ENCODE measurements at regions not wholly inside any gene's neighbourhood (a gene's known extent, or its start where the extent isn't known, plus 50 kb on each side); places are given as distances from the start of the nearest gene placed in this dataset.
"Not testable (repeated sequence)": the region's sequence is repeated elsewhere in the genome, so short reads cannot be mapped to it uniquely, and the experiment has no call there.

- no peak for DNase-seq (ENCODE audit: low spot score)
- CTCF ChIA-PET: interaction anchor here (1.4 kb wide), 1 partner anchor 38 kb away, joined by 3 read pairs; no protein-coding TSS in a partner anchor
- TF ChIP-seq CTCF (conservative IDR thresholded peaks at IDR 0.05; ENCODE audit: low read depth): no peak
- POLR2A ChIA-PET (ENCODE audit: low non-redundant PET): no interaction called here
- H3K27ac ChIP-seq: no peak overlapping the region
Measured at GRCh38 chr1:47491341-47491753, 53.5 kb downstream of the FOXD2 start.

GRCh38 chr1:47495176-47495713 lies 57.4 kb downstream of the FOXD2 start:
- H3K27ac ChIP-seq: no peak overlapping the region
- CTCF ChIA-PET: interaction anchor here (0.6 kb wide), 1 partner anchor 1289 kb away, joined by 3 read pairs; no protein-coding TSS in a partner anchor
- no peak for DNase-seq (ENCODE audit: low spot score)
- TF ChIP-seq CTCF (conservative IDR thresholded peaks at IDR 0.05; ENCODE audit: low read depth): no peak
- POLR2A ChIA-PET (ENCODE audit: low non-redundant PET): no interaction called here

- CTCF ChIA-PET: no interaction called here
- no peak for TF ChIP-seq CTCF (conservative IDR thresholded peaks at IDR 0.05; ENCODE audit: low read depth)
- no peak for DNase-seq (ENCODE audit: low spot score)
- no peak overlapping the region for H3K27ac ChIP-seq
- POLR2A ChIA-PET (ENCODE audit: low non-redundant PET): no interaction called here
Measured at GRCh38 chr1:47498551-47498950, 60.7 kb downstream of the FOXD2 start.

- no peak for DNase-seq (ENCODE audit: low spot score)
- no peak for TF ChIP-seq CTCF (conservative IDR thresholded peaks at IDR 0.05; ENCODE audit: low read depth)
- CTCF ChIA-PET: interaction anchor here (0.6 kb wide), 1 partner anchor 779 kb away, joined by 3 read pairs; no protein-coding TSS in a partner anchor
- POLR2A ChIA-PET (ENCODE audit: low non-redundant PET): no interaction called here
- no peak overlapping the region for H3K27ac ChIP-seq
Measured at GRCh38 chr1:47501069-47501468, 63.2 kb downstream of the FOXD2 start.

GRCh38 chr1:47502746-47503370 lies 65.0 kb downstream of the FOXD2 start:
- TF ChIP-seq CTCF (conservative IDR thresholded peaks at IDR 0.05; ENCODE audit: low read depth): no peak
- no peak for DNase-seq (ENCODE audit: low spot score)
- POLR2A ChIA-PET (ENCODE audit: low non-redundant PET): interaction anchor here (0.5 kb wide), 1 partner anchor 16 kb away, joined by 3 read pairs; no protein-coding TSS in a partner anchor
- no peak overlapping the region for H3K27ac ChIP-seq
- CTCF ChIA-PET: interaction anchor here (0.6 to 0.7 kb wide), 2 partner anchors 177 to 188 kb away, joined by 5 read pairs; no protein-coding TSS in a partner anchor

GRCh38 chr1:47504840-47505239 lies 67.0 kb downstream of the FOXD2 start:
- CTCF ChIA-PET: interaction anchor here (0.6 kb wide), 1 partner anchor 69 kb away, joined by 3 read pairs; no protein-coding TSS in a partner anchor
- H3K27ac ChIP-seq; POLR2A ChIA-PET (ENCODE audit: low non-redundant PET); DNase-seq (ENCODE audit: low spot score): not testable (repeated sequence)

GRCh38 chr1:47505267-47505666 lies 67.4 kb downstream of the FOXD2 start:
- TF ChIP-seq CTCF (conservative IDR thresholded peaks at IDR 0.05; ENCODE audit: low read depth): no peak
- ChIA-PET CTCF (interaction anchor here (0.6 kb wide), 1 partner anchor 70 kb away, joined by 3 read pairs; no protein-coding TSS in a partner anchor), POLR2A (ENCODE audit: low non-redundant PET) (no interaction called here)
- no peak overlapping the region for H3K27ac ChIP-seq
- no peak for DNase-seq (ENCODE audit: low spot score)

Measured in RWPE1 (cell line).